NCI-H1417 (cell line): ENCODE measurements at regions not wholly inside any gene's neighbourhood (a gene's known extent, or its start where the extent isn't known, plus 50 kb on each side); places are given as distances from the start of the nearest gene placed in this dataset.

Experiments used
- DNase-seq, 3 experiments: peaks; one replicate each; lab custom pipeline; 2025; lab: John Stamatoyannopoulos, UW

GRCh38 chrX:24410514-24411189 is 50.2 kb downstream of the SUPT20HL1 start:
- peak in 2 of 3 experiments; percentile 79 to 98 for DNase-seq

GRCh38 chrX:24412637-24413363 is 52.3 kb upstream of the PDK3 start:
- DNase-seq: no peak
